ENCODE measurements at regions not wholly inside any gene's neighbourhood (a gene's known extent, or its start where the extent isn't known, plus 50 kb on each side); places are given as distances from the start of the nearest gene placed in this dataset.

DNA sequence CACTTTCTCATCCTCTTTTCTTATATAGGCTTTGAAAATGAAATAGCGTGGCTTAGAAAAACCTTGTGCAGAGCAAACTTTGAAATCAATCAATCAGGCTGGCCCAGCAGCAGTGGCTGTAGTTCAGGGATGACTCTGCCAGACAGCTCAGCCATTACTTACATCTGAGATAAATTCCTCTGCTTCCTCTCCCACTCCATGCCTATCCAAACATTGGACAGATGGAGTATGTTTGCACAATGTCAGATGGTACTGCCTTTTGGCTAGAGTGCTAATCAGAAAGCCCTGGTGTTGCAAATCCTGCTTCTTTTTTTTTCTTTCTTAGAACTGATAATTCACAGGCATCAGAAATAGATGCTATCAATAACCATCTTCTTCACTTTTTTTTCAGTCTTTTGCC lies 1065.1 kb downstream of the AGBL1 start:
- TF ChIP-seq, protein P1, sequence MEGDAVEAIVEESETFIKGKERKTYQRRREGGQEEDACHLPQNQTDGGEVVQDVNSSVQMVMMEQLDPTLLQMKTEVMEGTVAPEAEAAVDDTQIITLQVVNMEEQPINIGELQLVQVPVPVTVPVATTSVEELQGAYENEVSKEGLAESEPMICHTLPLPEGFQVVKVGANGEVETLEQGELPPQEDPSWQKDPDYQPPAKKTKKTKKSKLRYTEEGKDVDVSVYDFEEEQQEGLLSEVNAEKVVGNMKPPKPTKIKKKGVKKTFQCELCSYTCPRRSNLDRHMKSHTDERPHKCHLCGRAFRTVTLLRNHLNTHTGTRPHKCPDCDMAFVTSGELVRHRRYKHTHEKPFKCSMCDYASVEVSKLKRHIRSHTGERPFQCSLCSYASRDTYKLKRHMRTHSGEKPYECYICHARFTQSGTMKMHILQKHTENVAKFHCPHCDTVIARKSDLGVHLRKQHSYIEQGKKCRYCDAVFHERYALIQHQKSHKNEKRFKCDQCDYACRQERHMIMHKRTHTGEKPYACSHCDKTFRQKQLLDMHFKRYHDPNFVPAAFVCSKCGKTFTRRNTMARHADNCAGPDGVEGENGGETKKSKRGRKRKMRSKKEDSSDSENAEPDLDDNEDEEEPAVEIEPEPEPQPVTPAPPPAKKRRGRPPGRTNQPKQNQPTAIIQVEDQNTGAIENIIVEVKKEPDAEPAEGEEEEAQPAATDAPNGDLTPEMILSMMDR (IDR thresholded peaks at IDR 0.05): no peak
- TF ChIP-seq POLR2A (IDR thresholded peaks at IDR 0.05): no peak

Data from breast epithelium (tissue), 3 donors.